Epithelial cell of esophagus (primary cell): ENCODE measurements at regions not wholly inside any gene's neighbourhood (a gene's known extent, or its start where the extent isn't known, plus 50 kb on each side); places are given as distances from the start of the nearest gene placed in this dataset.

Experiments
- DNase-seq: peaks from one replicate; pipeline ENCODE4 v3.0.0; 2010; ENCODE audit warnings: low read depth
- H3K4me3 ChIP-seq: 2 replicates; pipeline ENCODE4 v1.5.1; 2011; ENCODE audit warnings: mild to moderate bottlenecking, low read length, control low read depth
- TF ChIP-seq, protein P1 (sequence below): IDR thresholded peaks from 2 replicates; pipeline ENCODE4 v1.5.1; 2011; ENCODE audit warnings: low read depth, mild to moderate bottlenecking, low read length, control low read depth, inconsistent platforms; ENCODE audit not compliant: insufficient read depth; ENCODE audit errors: missing control alignments

DNA sequence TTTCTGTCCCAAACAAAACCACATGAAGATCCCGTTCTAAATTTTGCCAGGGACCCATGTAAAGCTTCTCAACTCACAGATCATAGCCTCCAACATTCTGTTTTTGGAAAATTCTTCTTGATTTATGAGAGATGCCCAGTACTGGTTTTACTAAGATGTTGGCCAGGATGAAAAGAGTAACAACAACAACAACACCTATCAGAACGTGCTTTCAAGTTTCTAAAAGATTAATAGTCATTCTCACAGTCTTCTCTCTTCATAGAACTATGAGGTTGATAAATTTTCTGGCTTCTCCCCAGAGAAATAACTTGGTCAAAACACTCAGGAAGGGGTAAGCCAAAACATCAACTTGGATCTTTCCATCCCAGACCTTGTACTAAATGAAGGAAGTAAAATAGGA, 567.5 kb upstream of the IGFBP3 start:
- TF ChIP-seq, protein P1, sequence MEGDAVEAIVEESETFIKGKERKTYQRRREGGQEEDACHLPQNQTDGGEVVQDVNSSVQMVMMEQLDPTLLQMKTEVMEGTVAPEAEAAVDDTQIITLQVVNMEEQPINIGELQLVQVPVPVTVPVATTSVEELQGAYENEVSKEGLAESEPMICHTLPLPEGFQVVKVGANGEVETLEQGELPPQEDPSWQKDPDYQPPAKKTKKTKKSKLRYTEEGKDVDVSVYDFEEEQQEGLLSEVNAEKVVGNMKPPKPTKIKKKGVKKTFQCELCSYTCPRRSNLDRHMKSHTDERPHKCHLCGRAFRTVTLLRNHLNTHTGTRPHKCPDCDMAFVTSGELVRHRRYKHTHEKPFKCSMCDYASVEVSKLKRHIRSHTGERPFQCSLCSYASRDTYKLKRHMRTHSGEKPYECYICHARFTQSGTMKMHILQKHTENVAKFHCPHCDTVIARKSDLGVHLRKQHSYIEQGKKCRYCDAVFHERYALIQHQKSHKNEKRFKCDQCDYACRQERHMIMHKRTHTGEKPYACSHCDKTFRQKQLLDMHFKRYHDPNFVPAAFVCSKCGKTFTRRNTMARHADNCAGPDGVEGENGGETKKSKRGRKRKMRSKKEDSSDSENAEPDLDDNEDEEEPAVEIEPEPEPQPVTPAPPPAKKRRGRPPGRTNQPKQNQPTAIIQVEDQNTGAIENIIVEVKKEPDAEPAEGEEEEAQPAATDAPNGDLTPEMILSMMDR, result no peak

DNA sequence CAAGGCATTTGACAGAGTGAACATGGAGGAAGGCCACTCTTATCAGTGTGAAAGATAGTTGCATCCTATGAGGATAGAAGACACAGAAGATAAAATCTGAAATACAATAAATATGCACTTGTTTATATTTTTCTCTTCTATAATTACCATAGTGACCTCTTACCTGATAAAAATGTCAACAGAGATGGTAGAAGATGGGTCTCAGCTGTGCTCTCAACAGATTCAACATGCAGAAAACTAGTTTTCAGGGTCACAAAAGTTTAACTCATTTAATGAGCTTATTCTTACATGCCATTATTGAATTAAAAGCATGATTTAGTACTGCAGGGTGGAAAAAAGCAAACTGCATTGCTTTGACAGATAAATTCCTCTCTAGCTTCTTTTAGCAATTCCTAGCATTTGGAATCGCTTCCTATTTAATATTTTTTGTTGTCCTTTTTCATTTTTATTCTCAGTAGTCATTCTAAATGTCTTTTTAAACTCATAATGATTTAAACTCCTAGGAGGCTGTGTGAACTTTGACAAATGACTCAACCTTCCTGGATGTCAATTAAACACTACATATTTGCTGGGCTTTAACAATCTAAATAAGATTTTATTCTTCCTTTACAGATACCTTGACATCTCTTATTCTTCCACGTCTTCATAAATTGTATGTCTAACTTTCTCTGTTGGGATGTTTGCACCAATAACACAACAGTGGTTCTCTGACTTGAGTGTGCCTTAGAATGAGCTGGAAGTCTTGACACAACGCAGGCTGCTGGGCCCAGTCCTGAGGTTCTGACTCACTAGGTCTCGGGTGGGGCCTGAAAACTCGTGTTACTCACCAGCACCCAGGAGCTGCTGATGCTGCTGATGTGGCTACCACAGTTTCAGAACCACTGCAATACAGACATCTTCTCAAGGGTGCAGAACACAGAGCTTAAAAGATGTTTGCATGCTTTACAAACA, 565.5 kb upstream of the IGFBP3 start:
- DNase-seq, result peak; percentile 91
- H3K4me3 ChIP-seq, result no peak overlapping the region
- TF ChIP-seq, protein P1, result no peak

More for the DNA sequence above, 567.5 kb upstream of the IGFBP3 start:
- no peak overlapping the region for H3K4me3 ChIP-seq
- no peak for DNase-seq

DNA sequence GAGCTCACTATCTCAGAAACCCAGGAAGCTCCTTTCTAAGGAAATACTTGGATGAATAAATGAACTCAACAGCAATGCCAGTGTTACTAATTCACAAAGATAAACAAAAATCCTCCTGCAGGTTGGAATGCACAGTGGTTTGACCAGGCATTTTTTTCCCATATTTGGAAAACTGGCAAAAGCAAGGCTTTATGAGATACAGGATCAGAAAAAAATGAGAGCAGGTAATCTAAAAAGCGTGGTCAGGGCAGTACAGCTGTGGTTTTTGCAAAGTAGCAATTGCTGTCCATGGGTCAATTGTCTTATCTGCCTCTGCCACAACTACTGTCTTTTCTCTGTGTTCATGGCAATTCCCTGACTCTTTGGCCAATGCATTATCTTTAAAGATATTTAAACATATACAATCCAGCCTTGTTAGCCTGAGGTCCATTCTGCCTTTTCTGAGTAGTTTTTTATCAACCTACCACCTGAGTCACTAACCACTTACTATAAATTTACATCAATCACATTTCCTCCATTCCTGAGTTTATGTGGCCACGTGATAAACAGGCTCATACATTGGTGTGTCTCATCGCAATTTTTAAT, 564.5 kb upstream of the IGFBP3 start:
- DNase-seq, result peak; percentile 36

DNA sequence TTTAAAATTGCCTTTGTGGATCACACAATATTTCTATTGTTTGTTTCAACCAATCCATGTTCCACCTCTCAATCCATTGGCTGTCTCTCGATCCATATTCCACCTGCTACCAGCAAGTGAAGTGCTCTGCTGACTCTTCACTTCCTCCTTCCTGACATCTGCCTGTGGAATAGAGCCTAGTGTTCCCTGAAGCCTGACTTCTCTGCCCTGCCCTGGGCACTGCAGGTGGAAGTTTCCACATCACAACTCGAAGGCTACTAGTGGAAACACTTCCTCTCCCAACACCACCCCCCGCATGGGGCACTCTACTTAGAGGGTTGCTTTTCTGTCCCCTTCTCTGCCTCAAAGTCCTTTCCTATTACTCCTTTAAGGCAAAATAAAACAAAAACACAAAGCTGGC, 563.8 kb upstream of the IGFBP3 start:
- TF ChIP-seq, protein P1, result no peak

More for the DNA sequence above, 564.5 kb upstream of the IGFBP3 start:
- no peak overlapping the region for H3K4me3 ChIP-seq
- TF ChIP-seq, protein P1, result no peak

DNA sequence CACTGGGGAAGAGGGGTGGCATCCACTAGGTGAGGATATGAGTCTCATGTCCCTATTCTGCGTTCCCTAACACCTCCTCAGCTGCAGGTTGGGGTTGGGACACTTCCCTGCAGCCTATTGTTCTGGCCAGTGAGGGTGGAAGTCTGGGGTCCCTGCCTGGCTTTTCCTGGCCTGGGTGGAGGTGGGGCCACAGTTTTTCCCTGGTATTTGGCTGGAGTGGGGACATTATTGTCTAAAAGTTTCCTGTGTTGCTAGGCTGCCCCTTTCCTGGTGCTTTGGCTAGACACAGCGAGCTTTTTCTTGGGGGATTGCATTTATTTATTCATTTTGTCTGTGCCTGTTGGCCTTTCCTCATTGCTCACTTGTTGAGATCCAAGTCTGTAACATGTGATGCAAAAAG, 559.5 kb upstream of the IGFBP3 start:
- no peak overlapping the region for H3K4me3 ChIP-seq
- TF ChIP-seq, protein P1, result no peak
- no peak for DNase-seq

More for the DNA sequence above, 563.8 kb upstream of the IGFBP3 start:
- no peak overlapping the region for H3K4me3 ChIP-seq
- DNase-seq, result no peak

DNA sequence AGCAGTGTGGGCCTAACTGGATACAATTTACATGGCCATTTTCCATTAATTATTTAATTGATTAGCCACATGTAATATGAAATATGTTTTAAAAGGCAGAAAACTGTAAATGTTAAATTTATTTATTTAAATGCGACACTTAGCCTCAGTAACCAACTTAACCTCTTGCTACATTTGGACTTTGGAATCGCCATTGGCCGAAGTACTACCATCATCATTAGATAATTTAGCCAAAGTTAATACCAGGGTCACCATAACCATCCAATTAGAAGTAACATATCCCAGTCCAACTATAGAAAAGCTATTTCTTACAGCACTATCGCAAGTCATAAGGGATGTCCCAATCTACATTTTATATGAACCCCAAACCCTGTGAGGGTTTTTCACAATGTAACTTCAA, 558.6 kb upstream of the IGFBP3 start:
- DNase-seq, result no peak
- TF ChIP-seq, protein P1, result no peak
- H3K4me3 ChIP-seq, result no peak overlapping the region
